ENCODE measurements at regions not wholly inside any gene's neighbourhood (a gene's known extent, or its start where the extent isn't known, plus 50 kb on each side); places are given as distances from the start of the nearest gene placed in this dataset.

- H2AFZ ChIP-seq (ENCODE audit: low read length), result no peak overlapping the region
- no peak for DNase-seq
- H3K27me3 Mint-ChIP-seq (ENCODE audit: low read depth), result peaks cover 3% of the 10 kb centered on the region
- no peak overlapping the region for H4K8ac ChIP-seq (replicated peaks; ENCODE audit: insufficient read length, low read depth, low read length)
- no peak overlapping the region for H3K9ac ChIP-seq (ENCODE audit: extremely low read depth, insufficient read length, low read length)
- H2AK5ac ChIP-seq (ENCODE audit: insufficient read length, low read length), result no peak overlapping the region
- no peaks in the 10 kb centered on the region for H3K9me3 ChIP-seq (ENCODE audit: control insufficient read depth, low read depth, low read length)
- no peak overlapping the region for H4K5ac ChIP-seq (ENCODE audit: insufficient read length, low read depth, low read length)
- H2BK5ac ChIP-seq (ENCODE audit: insufficient read length, low read length), result no peak overlapping the region
- no peak overlapping the region for H3K23ac ChIP-seq (ENCODE audit: insufficient read length, low read depth, low read length)
- H3K14ac ChIP-seq (ENCODE audit: insufficient read depth, low read length), result no peak overlapping the region
- peaks cover 27 to 33% of the 10 kb centered on the region in 2 experiments for H3K9me3 Mint-ChIP-seq
- H3K4ac ChIP-seq (ENCODE audit: low read depth, low read length), result no peak overlapping the region
- H3K4me1 ChIP-seq (ENCODE audit: insufficient read depth, low read length), result no peaks in the 10 kb centered on the region
- no peak overlapping the region for H2BK120ac ChIP-seq (ENCODE audit: low read depth, low read length, poor library complexity, severe bottlenecking)
- no peak overlapping the region for H3K4me2 ChIP-seq (ENCODE audit: insufficient read depth, insufficient read length, low read length)
- no peak overlapping the region for H3K56ac ChIP-seq (ENCODE audit: insufficient read length, low read depth, low read length)
- no peaks in the 10 kb centered on the region for H3K79me1 ChIP-seq (ENCODE audit: insufficient read depth, low read depth, low read length, poor library complexity, severe bottlenecking)
- H3K18ac ChIP-seq (ENCODE audit: insufficient read length, low read depth, low read length), result no peak overlapping the region
- no peak overlapping the region for H3T11ph ChIP-seq (ENCODE audit: low read length)
- TF ChIP-seq, protein P1, sequence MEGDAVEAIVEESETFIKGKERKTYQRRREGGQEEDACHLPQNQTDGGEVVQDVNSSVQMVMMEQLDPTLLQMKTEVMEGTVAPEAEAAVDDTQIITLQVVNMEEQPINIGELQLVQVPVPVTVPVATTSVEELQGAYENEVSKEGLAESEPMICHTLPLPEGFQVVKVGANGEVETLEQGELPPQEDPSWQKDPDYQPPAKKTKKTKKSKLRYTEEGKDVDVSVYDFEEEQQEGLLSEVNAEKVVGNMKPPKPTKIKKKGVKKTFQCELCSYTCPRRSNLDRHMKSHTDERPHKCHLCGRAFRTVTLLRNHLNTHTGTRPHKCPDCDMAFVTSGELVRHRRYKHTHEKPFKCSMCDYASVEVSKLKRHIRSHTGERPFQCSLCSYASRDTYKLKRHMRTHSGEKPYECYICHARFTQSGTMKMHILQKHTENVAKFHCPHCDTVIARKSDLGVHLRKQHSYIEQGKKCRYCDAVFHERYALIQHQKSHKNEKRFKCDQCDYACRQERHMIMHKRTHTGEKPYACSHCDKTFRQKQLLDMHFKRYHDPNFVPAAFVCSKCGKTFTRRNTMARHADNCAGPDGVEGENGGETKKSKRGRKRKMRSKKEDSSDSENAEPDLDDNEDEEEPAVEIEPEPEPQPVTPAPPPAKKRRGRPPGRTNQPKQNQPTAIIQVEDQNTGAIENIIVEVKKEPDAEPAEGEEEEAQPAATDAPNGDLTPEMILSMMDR (conservative IDR thresholded peaks at IDR 0.05), result no peak
- H3K4me3 Mint-ChIP-seq, result no peak overlapping the region
- H3K23me2 ChIP-seq (ENCODE audit: insufficient read length, low read depth, low read length, poor library complexity, severe bottlenecking), result no peaks in the 10 kb centered on the region
- no peaks in the 10 kb centered on the region for H3K79me2 ChIP-seq (ENCODE audit: insufficient read depth, low read length)
- no peaks in the 10 kb centered on the region for H3K4me1 Mint-ChIP-seq
- no peak overlapping the region for H4K91ac ChIP-seq (ENCODE audit: insufficient read length, low read depth, low read length)
- WGBS (ENCODE audit: extremely low coverage, insufficient read length, low lambda C conversion rate), result no CpG with 5 or more reads among the region's 2 CpGs
- H2BK15ac ChIP-seq (ENCODE audit: low read depth, low read length), result no peak overlapping the region
- H2BK12ac ChIP-seq (ENCODE audit: insufficient read length, low read depth, low read length), result no peak overlapping the region
- no peak overlapping the region for H2BK20ac ChIP-seq (ENCODE audit: low read depth, low read length, poor library complexity, severe bottlenecking)
- no peaks in the 10 kb centered on the region for H3K27me3 ChIP-seq (ENCODE audit: insufficient read depth, low read length)
- no peak overlapping the region for H3K27ac ChIP-seq (ENCODE audit: insufficient read length, low read depth, low read length)
- H3K36me3 Mint-ChIP-seq (ENCODE audit: insufficient read depth in 1 of 3, low read depth in 3 of 3), result peaks cover 8 to 22% (median 9%) of the 10 kb centered on the region in 3 experiments; a peak in 6 of 7 replicates
- H3K27ac Mint-ChIP-seq, result no peak overlapping the region
- H4K20me1 ChIP-seq (ENCODE audit: control insufficient read depth, insufficient read depth, insufficient read length), result no peaks in the 10 kb centered on the region
Observed at GRCh38 chr5:56376128-56376527, 143.0 kb upstream of the ANKRD55 start.

Data from H9 (cell line).